ENCODE measurements at regions not wholly inside any gene's neighbourhood (a gene's known extent, or its start where the extent isn't known, plus 50 kb on each side); places are given as distances from the start of the nearest gene placed in this dataset.
"Not testable (repeated sequence)": the region's sequence is repeated elsewhere in the genome, so short reads cannot be mapped to it uniquely, and the experiment has no call there.

DNA sequence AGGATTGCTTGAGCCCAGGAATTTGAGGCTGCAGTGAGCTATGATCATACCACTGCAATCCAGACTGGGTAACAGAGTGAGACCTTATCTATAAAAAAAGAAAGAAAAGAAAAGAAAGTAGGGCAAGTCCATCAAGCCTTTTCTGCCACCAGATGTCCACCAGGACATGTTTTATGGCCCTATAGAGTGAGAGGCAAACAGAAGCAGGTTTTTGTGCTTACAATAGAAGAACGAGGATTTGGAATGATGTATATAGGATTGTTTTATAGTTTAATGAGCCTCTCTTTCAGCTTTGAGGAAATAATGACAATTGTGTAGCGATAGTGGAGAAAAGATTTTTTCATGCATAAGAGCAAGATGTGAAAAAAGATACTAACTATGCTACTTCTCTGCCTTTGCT is 480.5 kb downstream of the KLF12 start:
- Histone ChIP-seq H3K9ac (ENCODE audit: low read length) (no peak overlapping the region), H3K27me3 (ENCODE audit: insufficient read depth, low read length) (no peaks in the 10 kb centered on the region), H3K27ac (ENCODE audit: low read depth, low read length) (no peak overlapping the region), H3K36me3 (ENCODE audit: insufficient read depth, low read length) (no peaks in the 10 kb centered on the region), H4K20me1 (ENCODE audit: insufficient read depth, low read length) (no peaks in the 10 kb centered on the region), H3K4me2 (ENCODE audit: low read length) (no peak overlapping the region), H3K79me2 (ENCODE audit: insufficient read depth, low read length) (no peaks in the 10 kb centered on the region), H3K4me3 (ENCODE audit: insufficient read depth, low read depth, low read length) (no peak overlapping the region), H3K9me3 (ENCODE audit: insufficient read depth, low read depth, low read length) (no peaks in the 10 kb centered on the region), H3K4me1 (ENCODE audit: insufficient read depth, low read length) (no peaks in the 10 kb centered on the region), H2AFZ (ENCODE audit: low read depth, low read length) (no peak overlapping the region)
- H3K4me3 Mint-ChIP-seq (ENCODE audit: unreplicated experiment), result no peak overlapping the region
- no peaks in the 10 kb centered on the region for H3K27me3 Mint-ChIP-seq (ENCODE audit: low read depth, unreplicated experiment)
- TF ChIP-seq, protein P1, sequence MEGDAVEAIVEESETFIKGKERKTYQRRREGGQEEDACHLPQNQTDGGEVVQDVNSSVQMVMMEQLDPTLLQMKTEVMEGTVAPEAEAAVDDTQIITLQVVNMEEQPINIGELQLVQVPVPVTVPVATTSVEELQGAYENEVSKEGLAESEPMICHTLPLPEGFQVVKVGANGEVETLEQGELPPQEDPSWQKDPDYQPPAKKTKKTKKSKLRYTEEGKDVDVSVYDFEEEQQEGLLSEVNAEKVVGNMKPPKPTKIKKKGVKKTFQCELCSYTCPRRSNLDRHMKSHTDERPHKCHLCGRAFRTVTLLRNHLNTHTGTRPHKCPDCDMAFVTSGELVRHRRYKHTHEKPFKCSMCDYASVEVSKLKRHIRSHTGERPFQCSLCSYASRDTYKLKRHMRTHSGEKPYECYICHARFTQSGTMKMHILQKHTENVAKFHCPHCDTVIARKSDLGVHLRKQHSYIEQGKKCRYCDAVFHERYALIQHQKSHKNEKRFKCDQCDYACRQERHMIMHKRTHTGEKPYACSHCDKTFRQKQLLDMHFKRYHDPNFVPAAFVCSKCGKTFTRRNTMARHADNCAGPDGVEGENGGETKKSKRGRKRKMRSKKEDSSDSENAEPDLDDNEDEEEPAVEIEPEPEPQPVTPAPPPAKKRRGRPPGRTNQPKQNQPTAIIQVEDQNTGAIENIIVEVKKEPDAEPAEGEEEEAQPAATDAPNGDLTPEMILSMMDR (IDR thresholded peaks at IDR 0.05; ENCODE audit: insufficient read depth, low read depth, low read length), result no peak
- no peak for TF ChIP-seq EZH2 (IDR thresholded peaks at IDR 0.05; ENCODE audit: insufficient read depth, low read length)
- peaks cover 4% of the 10 kb centered on the region for H3K9me3 Mint-ChIP-seq (ENCODE audit: unreplicated experiment)
- DNase-seq (ENCODE audit: low read depth) (no peak), FAIRE-seq (no peak)
- no peaks in the 10 kb centered on the region for H3K4me1 Mint-ChIP-seq (ENCODE audit: low read depth, unreplicated experiment)
- no peak overlapping the region for H3K27ac Mint-ChIP-seq (ENCODE audit: unreplicated experiment)
- no peaks in the 10 kb centered on the region for H3K36me3 Mint-ChIP-seq (ENCODE audit: low read depth, unreplicated experiment)

- no peak overlapping the region for H3K4me3 ChIP-seq (ENCODE audit: insufficient read depth, low read depth, low read length)
- Mint-ChIP-seq H3K9me3 (ENCODE audit: unreplicated experiment) (peaks cover 7% of the 10 kb centered on the region), H3K4me3 (ENCODE audit: unreplicated experiment) (no peak overlapping the region), H3K27ac (ENCODE audit: unreplicated experiment) (no peak overlapping the region), H3K36me3 (ENCODE audit: low read depth, unreplicated experiment) (no peaks in the 10 kb centered on the region), H3K27me3 (ENCODE audit: low read depth, unreplicated experiment) (no peaks in the 10 kb centered on the region), H3K4me1 (ENCODE audit: low read depth, unreplicated experiment) (no peaks in the 10 kb centered on the region)
- H4K20me1 ChIP-seq (ENCODE audit: insufficient read depth, low read length), result no peaks in the 10 kb centered on the region
- TF ChIP-seq EZH2 (IDR thresholded peaks at IDR 0.05; ENCODE audit: insufficient read depth, low read length), result no peak
- TF ChIP-seq, protein P1 (IDR thresholded peaks at IDR 0.05; ENCODE audit: insufficient read depth, low read depth, low read length), result no peak
- no peaks in the 10 kb centered on the region for H3K36me3 ChIP-seq (ENCODE audit: insufficient read depth, low read length)
- FAIRE-seq, result no peak
- no peak overlapping the region for H3K9ac ChIP-seq (ENCODE audit: low read length)
- H3K79me2 ChIP-seq (ENCODE audit: insufficient read depth, low read length), result no peaks in the 10 kb centered on the region
- no peaks in the 10 kb centered on the region for H3K4me1 ChIP-seq (ENCODE audit: insufficient read depth, low read length)
- H2AFZ ChIP-seq (ENCODE audit: low read depth, low read length), result no peak overlapping the region
- H3K27me3 ChIP-seq (ENCODE audit: insufficient read depth, low read length), result no peaks in the 10 kb centered on the region
- H3K4me2 ChIP-seq (ENCODE audit: low read length), result no peak overlapping the region
- DNase-seq (ENCODE audit: low read depth), result no peak
- no peak overlapping the region for H3K27ac ChIP-seq (ENCODE audit: low read depth, low read length)
- no peaks in the 10 kb centered on the region for H3K9me3 ChIP-seq (ENCODE audit: insufficient read depth, low read depth, low read length)
Measured at GRCh38 chr13:73647417-73647816, 486.8 kb downstream of the KLF12 start.

DNA sequence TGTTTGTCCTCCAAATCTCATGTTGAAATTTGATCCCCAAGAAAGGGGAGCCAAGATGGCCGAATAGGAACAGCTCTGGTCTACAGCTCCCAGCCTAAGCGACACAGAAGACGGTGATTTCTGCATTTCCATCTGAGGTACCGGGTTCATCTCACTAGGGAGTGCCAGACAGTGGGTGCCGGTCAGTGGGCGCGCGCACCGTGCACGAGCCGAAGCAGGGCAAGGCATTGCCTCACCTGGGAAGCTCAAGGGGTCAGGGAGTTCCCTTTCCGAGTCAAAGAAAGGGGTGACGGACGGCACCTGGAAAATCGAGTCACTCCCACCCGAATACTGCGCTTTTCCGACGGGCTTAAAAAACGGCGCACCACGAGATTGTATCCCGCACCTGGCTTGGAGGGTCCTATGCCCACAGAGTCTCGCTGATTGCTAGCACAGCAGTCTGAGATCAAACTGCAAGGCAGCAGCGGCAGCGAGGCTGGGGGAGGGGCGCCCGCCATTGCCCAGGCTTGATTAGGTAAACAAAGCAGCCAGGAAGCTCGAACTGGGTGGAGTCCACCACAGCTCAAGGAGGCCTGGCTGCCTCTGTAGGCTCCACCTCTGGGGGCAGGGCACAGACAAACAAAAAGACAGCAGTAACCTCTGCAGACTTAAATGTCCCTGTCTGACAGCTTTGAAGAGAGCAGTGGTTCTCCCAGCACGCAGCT is 493.6 kb downstream of the KLF12 start:
- not testable (repeated sequence) for H3K36me3 ChIP-seq (ENCODE audit: insufficient read depth, low read length)

More for the DNA sequence above, 493.6 kb downstream of the KLF12 start:
- DNase-seq (ENCODE audit: low read depth); H3K9me3 ChIP-seq (ENCODE audit: insufficient read depth, low read depth, low read length); H4K20me1 ChIP-seq (ENCODE audit: insufficient read depth, low read length); H3K4me3 ChIP-seq (ENCODE audit: insufficient read depth, low read depth, low read length); FAIRE-seq; H3K27me3 ChIP-seq (ENCODE audit: insufficient read depth, low read length); H3K27ac ChIP-seq (ENCODE audit: low read depth, low read length); H3K27me3 Mint-ChIP-seq (ENCODE audit: low read depth, unreplicated experiment); H3K9me3 Mint-ChIP-seq (ENCODE audit: unreplicated experiment); H3K79me2 ChIP-seq (ENCODE audit: insufficient read depth, low read length); H3K4me1 Mint-ChIP-seq (ENCODE audit: low read depth, unreplicated experiment); H3K27ac Mint-ChIP-seq (ENCODE audit: unreplicated experiment); H3K4me1 ChIP-seq (ENCODE audit: insufficient read depth, low read length); H2AFZ ChIP-seq (ENCODE audit: low read depth, low read length); H3K36me3 Mint-ChIP-seq (ENCODE audit: low read depth, unreplicated experiment); H3K4me2 ChIP-seq (ENCODE audit: low read length); H3K9ac ChIP-seq (ENCODE audit: low read length); H3K4me3 Mint-ChIP-seq (ENCODE audit: unreplicated experiment): not testable (repeated sequence)
